WTC11 (cell line): ENCODE measurements at regions not wholly inside any gene's neighbourhood (a gene's known extent, or its start where the extent isn't known, plus 50 kb on each side); places are given as distances from the start of the nearest gene placed in this dataset.

ENCODE experiments used
- CREM ChIP-seq: sonication (generic); formaldehyde crosslinking; IDR thresholded peaks from 2 replicates; pipeline ENCODE4 v1.8.1; 2022; ENCODE audit warnings: mild to moderate bottlenecking, missing genetic modification reagents, moderate library complexity
- CTCF ChIP-seq: fragments of 200-600 bp; IDR thresholded peaks from 2 replicates; pipeline ENCODE4 v1.8.0; 2022; ENCODE audit warnings: antibody characterized with exemption
- FOXJ3 ChIP-seq: sonication (generic); formaldehyde crosslinking; IDR thresholded peaks from 2 replicates; pipeline ENCODE4 v1.9.0; 2021; ENCODE audit warnings: missing genetic modification reagents, mild to moderate bottlenecking, borderline replicate concordance
- FOXP1 ChIP-seq: sonication (generic); formaldehyde crosslinking; IDR thresholded peaks from 2 replicates; pipeline ENCODE4 v1.8.0; 2022; ENCODE audit warnings: missing genetic modification reagents, mild to moderate bottlenecking, moderate library complexity, borderline replicate concordance
- ZNF138 ChIP-seq: sonication (generic); formaldehyde crosslinking; conservative IDR thresholded peaks from 2 replicates; pipeline ENCODE4 v1.8.1; 2022; ENCODE audit warnings: mild to moderate bottlenecking, moderate library complexity, missing genetic modification reagents

- TF ChIP-seq FOXJ3 (CRISPR knock-in tag) (no peak), ZNF138 (no peak), CTCF (no peak), FOXP1 (no peak), CREM (CRISPR knock-in tag) (no peak)
These were observed 515.1 kb upstream of the ZFP42 start for GRCh38 chr4:187480146-187481145.
